OCI-LY1 (cell line): ENCODE measurements at regions not wholly inside any gene's neighbourhood (a gene's known extent, or its start where the extent isn't known, plus 50 kb on each side); places are given as distances from the start of the nearest gene placed in this dataset.

Experiments
- H2AFZ ChIP-seq: fragments of 200-600 bp; sonication (generic), shearing (Covaris generic); 2 replicates; pipeline ENCODE4 v1.6.0; 2014; ENCODE audit warnings: antibody characterized with exemption, mild to moderate bottlenecking, low read length
- H3F3A ChIP-seq: fragments of 200-600 bp; sonication (generic), shearing (Covaris generic); 2 replicates; pipeline ENCODE4 v1.6.0; 2014; ENCODE audit warnings: mild to moderate bottlenecking, antibody characterized with exemption, low read length, moderate library complexity; ENCODE audit not compliant: insufficient read depth
- H3K27ac ChIP-seq: fragments of 200-600 bp; sonication (generic); 2 replicates; pipeline ENCODE4 v1.5.1; 2014; ENCODE audit warnings: low read length, mixed run types, mild to moderate bottlenecking, low read depth; ENCODE audit not compliant: poor library complexity, severe bottlenecking
- H3K27me3 ChIP-seq: fragments of 200-600 bp; sonication (generic); 2 replicates; pipeline ENCODE4 v1.6.0; 2014; ENCODE audit warnings: antibody characterized with exemption, mild to moderate bottlenecking, low read length, moderate library complexity; ENCODE audit not compliant: insufficient read depth
- H3K36me3 ChIP-seq: fragments of 200-600 bp; sonication (generic); 2 replicates; pipeline ENCODE4 v1.6.1; 2014; ENCODE audit warnings: mild to moderate bottlenecking, antibody characterized with exemption, low read length, moderate library complexity, mixed read lengths; ENCODE audit not compliant: insufficient read depth
- H3K4me1 ChIP-seq: fragments of 200-600 bp; sonication (generic); 2 replicates; pipeline ENCODE4 v1.5.1; 2014; ENCODE audit warnings: mild to moderate bottlenecking, low read length, moderate library complexity; ENCODE audit not compliant: insufficient read depth, severe bottlenecking
- H3K4me2 ChIP-seq: fragments of 200-600 bp; sonication (generic), shearing (Covaris generic); 2 replicates; pipeline ENCODE4 v1.6.1; 2014; ENCODE audit warnings: low read length
- H3K4me3 ChIP-seq: fragments of 200-600 bp; sonication (generic); 2 replicates; pipeline ENCODE4 v1.5.1; 2014; ENCODE audit warnings: low read length, low read depth, mild to moderate bottlenecking, mixed read lengths; ENCODE audit not compliant: poor library complexity, severe bottlenecking
- H3K79me2 ChIP-seq: fragments of 200-600 bp; shearing (Covaris generic); 2 replicates; pipeline ENCODE4 v1.6.1; 2016; ENCODE audit warnings: mixed run types, low read length, mixed read lengths; ENCODE audit not compliant: insufficient read depth
- H3K9ac ChIP-seq: fragments of 200-600 bp; sonication (generic), shearing (Covaris generic); 2 replicates; pipeline ENCODE4 v1.6.1; 2014; ENCODE audit warnings: mild to moderate bottlenecking, low read length, mixed read lengths
- H3K9me2 ChIP-seq: fragments of 200-600 bp; sonication (generic), shearing (Covaris generic); 2 replicates; pipeline ENCODE4 v1.6.1; 2014; ENCODE audit warnings: low read depth, mild to moderate bottlenecking, low read length, mixed read lengths
- H3K9me3 ChIP-seq: fragments of 200-600 bp; shearing (Covaris generic); 2 replicates; pipeline ENCODE4 v1.6.1; 2014; ENCODE audit warnings: low read length, mixed read lengths
- H4K20me1 ChIP-seq: fragments of 200-600 bp; sonication (generic), shearing (Covaris generic); 2 replicates; pipeline ENCODE4 v1.6.0; 2016; ENCODE audit warnings: mild to moderate bottlenecking, low read length; ENCODE audit not compliant: insufficient read depth
- CTCF ChIP-seq: fragments of 200-600 bp; sonication (generic), shearing (Covaris generic); IDR thresholded peaks from 2 replicates; pipeline ENCODE4 v1.5.1; 2017; ENCODE audit warnings: mild to moderate bottlenecking, antibody characterized with exemption, low read length, moderate library complexity, mixed read lengths
- EZH2 ChIP-seq: fragments of 200-600 bp; sonication (generic), shearing (Covaris generic); IDR thresholded peaks from 2 replicates; pipeline ENCODE4 v1.8.0; 2017; ENCODE audit warnings: borderline replicate concordance, mixed run types, mild to moderate bottlenecking, antibody characterized with exemption, low read length, moderate library complexity, mixed read lengths

- no peak overlapping the region for H3K9ac ChIP-seq
- H3K27ac ChIP-seq, result no peak overlapping the region
- no peak overlapping the region for H3K4me2 ChIP-seq
- H3K79me2 ChIP-seq, result no peaks in the 10 kb centered on the region
- H3K9me3 ChIP-seq, result no peaks in the 10 kb centered on the region
- TF ChIP-seq EZH2 (no peak), CTCF (no peak)
- H3K4me3 ChIP-seq, result no peak overlapping the region
- no peaks in the 10 kb centered on the region for H4K20me1 ChIP-seq
- H3K36me3 ChIP-seq, result no peaks in the 10 kb centered on the region
- H3K9me2 ChIP-seq, result no peaks in the 10 kb centered on the region
- no peaks in the 10 kb centered on the region for H3K4me1 ChIP-seq
- no peaks in the 10 kb centered on the region for H3F3A ChIP-seq
- no peaks in the 10 kb centered on the region for H3K27me3 ChIP-seq
- no peak overlapping the region for H2AFZ ChIP-seq
Measured at GRCh38 chr10:44859546-44860285, 51.4 kb upstream of the TMEM72 start.

- H3K27me3 ChIP-seq, result no peaks in the 10 kb centered on the region
Measured at GRCh38 chr10:44860811-44861736, 50.1 kb upstream of the TMEM72 start.

More at GRCh38 chr10:44860811-44861736, 50.1 kb upstream of the TMEM72 start:
- no peaks in the 10 kb centered on the region for H3K4me1 ChIP-seq
- H3K4me2 ChIP-seq, result no peak overlapping the region
- no peak overlapping the region for H2AFZ ChIP-seq
- no peak for TF ChIP-seq EZH2
- TF ChIP-seq CTCF, result no peak
- H3K27ac ChIP-seq, result no peak overlapping the region
- no peak overlapping the region for H3K9ac ChIP-seq
- H3K4me3 ChIP-seq, result no peak overlapping the region
- no peaks in the 10 kb centered on the region for H4K20me1 ChIP-seq
- no peaks in the 10 kb centered on the region for H3K79me2 ChIP-seq
- H3K36me3 ChIP-seq, result no peaks in the 10 kb centered on the region
- no peaks in the 10 kb centered on the region for H3F3A ChIP-seq
- H3K9me2 ChIP-seq, result no peaks in the 10 kb centered on the region
- H3K9me3 ChIP-seq, result no peaks in the 10 kb centered on the region
